ENCODE measurements at regions not wholly inside any gene's neighbourhood (a gene's known extent, or its start where the extent isn't known, plus 50 kb on each side); places are given as distances from the start of the nearest gene placed in this dataset.

DNA sequence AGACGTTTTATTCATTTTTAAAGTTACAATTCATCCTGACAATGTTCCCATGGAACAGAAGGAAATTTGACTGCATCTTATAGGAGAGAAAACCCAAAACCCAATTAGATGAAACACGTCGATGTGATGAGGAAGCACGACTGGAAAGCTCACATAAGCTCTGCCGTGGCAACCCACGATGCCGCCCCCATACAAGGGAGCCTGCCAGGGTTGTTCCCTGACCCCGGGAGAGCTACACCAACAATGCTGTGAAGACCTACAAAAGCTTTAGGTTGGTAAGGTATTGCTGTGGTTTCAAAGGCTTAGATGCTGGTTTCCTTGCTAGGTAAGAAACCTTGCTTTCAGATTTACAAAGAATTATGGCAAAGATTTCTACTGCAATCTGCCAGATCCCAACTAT, 393.1 kb downstream of the KLF12 start:
- Histone ChIP-seq H3K27ac (ENCODE audit: low read length) (no peak overlapping the region), H3K9me2 (ENCODE audit: insufficient read depth, low read length) (no peaks in the 10 kb centered on the region), H2AFZ (ENCODE audit: low read depth, low read length) (no peak overlapping the region), H3K9me3 (ENCODE audit: low read length) (no peaks in the 10 kb centered on the region), H3K4me3 (ENCODE audit: low read length) (no peak overlapping the region), H3K79me2 (replicated peaks; ENCODE audit: insufficient read depth, low read length) (no peaks in the 10 kb centered on the region), H3K9ac (ENCODE audit: low read length) (no peak overlapping the region), H3F3A (ENCODE audit: insufficient read depth, low read length, poor library complexity, severe bottlenecking) (no peaks in the 10 kb centered on the region), H4K20me1 (ENCODE audit: insufficient read depth) (no peaks in the 10 kb centered on the region), H3K36me3 (ENCODE audit: insufficient read depth, low read length) (no peaks in the 10 kb centered on the region), H3K27me3 (ENCODE audit: insufficient read depth, low read depth, low read length) (no peaks in the 10 kb centered on the region), H3K4me2 (ENCODE audit: low read length) (no peak overlapping the region)
- no peak for TF ChIP-seq MXI1 (conservative IDR thresholded peaks at IDR 0.05; ENCODE audit: poor library complexity, severe bottlenecking)
- no peak for TF ChIP-seq EZH2 (IDR thresholded peaks at IDR 0.05; ENCODE audit: borderline replicate concordance, insufficient read depth, low read length, poor library complexity, severe bottlenecking)
- no peak for TF ChIP-seq EP300 (conservative IDR thresholded peaks at IDR 0.05; ENCODE audit: poor library complexity, severe bottlenecking)
- TF ChIP-seq SMC3 (conservative IDR thresholded peaks at IDR 0.05; ENCODE audit: poor library complexity), result no peak
- TF ChIP-seq POLR2AphosphoS5 (IDR thresholded peaks at IDR 0.05), result no peak
- TF ChIP-seq, protein P1, sequence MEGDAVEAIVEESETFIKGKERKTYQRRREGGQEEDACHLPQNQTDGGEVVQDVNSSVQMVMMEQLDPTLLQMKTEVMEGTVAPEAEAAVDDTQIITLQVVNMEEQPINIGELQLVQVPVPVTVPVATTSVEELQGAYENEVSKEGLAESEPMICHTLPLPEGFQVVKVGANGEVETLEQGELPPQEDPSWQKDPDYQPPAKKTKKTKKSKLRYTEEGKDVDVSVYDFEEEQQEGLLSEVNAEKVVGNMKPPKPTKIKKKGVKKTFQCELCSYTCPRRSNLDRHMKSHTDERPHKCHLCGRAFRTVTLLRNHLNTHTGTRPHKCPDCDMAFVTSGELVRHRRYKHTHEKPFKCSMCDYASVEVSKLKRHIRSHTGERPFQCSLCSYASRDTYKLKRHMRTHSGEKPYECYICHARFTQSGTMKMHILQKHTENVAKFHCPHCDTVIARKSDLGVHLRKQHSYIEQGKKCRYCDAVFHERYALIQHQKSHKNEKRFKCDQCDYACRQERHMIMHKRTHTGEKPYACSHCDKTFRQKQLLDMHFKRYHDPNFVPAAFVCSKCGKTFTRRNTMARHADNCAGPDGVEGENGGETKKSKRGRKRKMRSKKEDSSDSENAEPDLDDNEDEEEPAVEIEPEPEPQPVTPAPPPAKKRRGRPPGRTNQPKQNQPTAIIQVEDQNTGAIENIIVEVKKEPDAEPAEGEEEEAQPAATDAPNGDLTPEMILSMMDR (IDR thresholded peaks at IDR 0.05; ENCODE audit: poor library complexity, severe bottlenecking), result no peak
- no peak for TF ChIP-seq RAD21 (conservative IDR thresholded peaks at IDR 0.05)
- TF ChIP-seq, protein P2, sequence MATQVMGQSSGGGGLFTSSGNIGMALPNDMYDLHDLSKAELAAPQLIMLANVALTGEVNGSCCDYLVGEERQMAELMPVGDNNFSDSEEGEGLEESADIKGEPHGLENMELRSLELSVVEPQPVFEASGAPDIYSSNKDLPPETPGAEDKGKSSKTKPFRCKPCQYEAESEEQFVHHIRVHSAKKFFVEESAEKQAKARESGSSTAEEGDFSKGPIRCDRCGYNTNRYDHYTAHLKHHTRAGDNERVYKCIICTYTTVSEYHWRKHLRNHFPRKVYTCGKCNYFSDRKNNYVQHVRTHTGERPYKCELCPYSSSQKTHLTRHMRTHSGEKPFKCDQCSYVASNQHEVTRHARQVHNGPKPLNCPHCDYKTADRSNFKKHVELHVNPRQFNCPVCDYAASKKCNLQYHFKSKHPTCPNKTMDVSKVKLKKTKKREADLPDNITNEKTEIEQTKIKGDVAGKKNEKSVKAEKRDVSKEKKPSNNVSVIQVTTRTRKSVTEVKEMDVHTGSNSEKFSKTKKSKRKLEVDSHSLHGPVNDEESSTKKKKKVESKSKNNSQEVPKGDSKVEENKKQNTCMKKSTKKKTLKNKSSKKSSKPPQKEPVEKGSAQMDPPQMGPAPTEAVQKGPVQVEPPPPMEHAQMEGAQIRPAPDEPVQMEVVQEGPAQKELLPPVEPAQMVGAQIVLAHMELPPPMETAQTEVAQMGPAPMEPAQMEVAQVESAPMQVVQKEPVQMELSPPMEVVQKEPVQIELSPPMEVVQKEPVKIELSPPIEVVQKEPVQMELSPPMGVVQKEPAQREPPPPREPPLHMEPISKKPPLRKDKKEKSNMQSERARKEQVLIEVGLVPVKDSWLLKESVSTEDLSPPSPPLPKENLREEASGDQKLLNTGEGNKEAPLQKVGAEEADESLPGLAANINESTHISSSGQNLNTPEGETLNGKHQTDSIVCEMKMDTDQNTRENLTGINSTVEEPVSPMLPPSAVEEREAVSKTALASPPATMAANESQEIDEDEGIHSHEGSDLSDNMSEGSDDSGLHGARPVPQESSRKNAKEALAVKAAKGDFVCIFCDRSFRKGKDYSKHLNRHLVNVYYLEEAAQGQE (IDR thresholded peaks at IDR 0.05; ENCODE audit: borderline replicate concordance), result no peak
- TF ChIP-seq TAF1 (IDR thresholded peaks at IDR 0.05; ENCODE audit: low read depth), result no peak

DNA sequence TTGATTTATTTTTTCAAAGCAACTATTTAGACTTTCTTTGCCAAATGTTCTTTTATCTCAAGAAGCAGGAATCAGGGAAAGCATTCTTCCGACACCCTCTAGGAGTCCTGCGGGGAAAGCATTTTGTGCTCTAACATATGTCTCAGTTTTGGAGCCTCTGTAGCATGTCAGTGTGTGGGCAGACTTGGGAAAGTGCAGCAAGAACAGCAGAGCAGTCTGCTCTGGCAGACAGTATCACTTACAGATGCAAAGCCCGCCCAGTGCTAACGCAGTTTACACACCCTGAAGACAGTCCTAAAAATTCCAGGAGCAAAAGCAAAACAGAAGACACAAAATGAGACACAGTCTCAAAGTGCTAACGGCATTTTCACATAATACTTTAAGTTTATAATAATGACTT, 393.5 kb downstream of the KLF12 start:
- Histone ChIP-seq H3K9ac (ENCODE audit: low read length) (no peak overlapping the region), H3K4me3 (ENCODE audit: low read length) (no peak overlapping the region), H4K20me1 (ENCODE audit: insufficient read depth) (no peaks in the 10 kb centered on the region), H3K9me2 (ENCODE audit: insufficient read depth, low read length) (no peaks in the 10 kb centered on the region), H3K9me3 (ENCODE audit: low read length) (no peaks in the 10 kb centered on the region), H3F3A (ENCODE audit: insufficient read depth, low read length, poor library complexity, severe bottlenecking) (no peaks in the 10 kb centered on the region), H2AFZ (ENCODE audit: low read depth, low read length) (no peak overlapping the region), H3K4me2 (ENCODE audit: low read length) (no peak overlapping the region), H3K27me3 (ENCODE audit: insufficient read depth, low read depth, low read length) (no peaks in the 10 kb centered on the region), H3K36me3 (ENCODE audit: insufficient read depth, low read length) (no peaks in the 10 kb centered on the region), H3K79me2 (replicated peaks; ENCODE audit: insufficient read depth, low read length) (no peaks in the 10 kb centered on the region), H3K27ac (ENCODE audit: low read length) (no peak overlapping the region)
- no peak for TF ChIP-seq POLR2AphosphoS5 (IDR thresholded peaks at IDR 0.05)
- TF ChIP-seq, protein P2 (IDR thresholded peaks at IDR 0.05; ENCODE audit: borderline replicate concordance), result no peak
- no peak for TF ChIP-seq MXI1 (conservative IDR thresholded peaks at IDR 0.05; ENCODE audit: poor library complexity, severe bottlenecking)
- TF ChIP-seq EZH2 (IDR thresholded peaks at IDR 0.05; ENCODE audit: borderline replicate concordance, insufficient read depth, low read length, poor library complexity, severe bottlenecking), result no peak
- TF ChIP-seq SMC3 (conservative IDR thresholded peaks at IDR 0.05; ENCODE audit: poor library complexity), result no peak
- TF ChIP-seq RAD21 (conservative IDR thresholded peaks at IDR 0.05), result no peak
- TF ChIP-seq EP300 (conservative IDR thresholded peaks at IDR 0.05; ENCODE audit: poor library complexity, severe bottlenecking), result no peak
- TF ChIP-seq, protein P1 (IDR thresholded peaks at IDR 0.05; ENCODE audit: poor library complexity, severe bottlenecking), result no peak
- no peak for TF ChIP-seq TAF1 (IDR thresholded peaks at IDR 0.05; ENCODE audit: low read depth)

Measured in neural cell (in vitro differentiated cells).